Upper lobe of right lung (tissue), 1 donor: ENCODE measurements at regions not wholly inside any gene's neighbourhood (a gene's known extent, or its start where the extent isn't known, plus 50 kb on each side); places are given as distances from the start of the nearest gene placed in this dataset.

Experiments
- ATAC-seq: fragments of 200-7000 bp; cut with Tn5 transposase; one replicate; pipeline ENCODE4 v1.9.1; 2020; ENCODE audit warnings: mild to moderate bottlenecking, moderate library complexity
- DNase-seq: peaks from one replicate; pipeline ENCODE4 v3.0.0-alpha.2; 2020
- H3K27ac ChIP-seq: fragments of 200-600 bp; one replicate; pipeline ENCODE4 v1.8.0; 2022
- H3K27me3 ChIP-seq: fragments of 200-600 bp; one replicate; pipeline ENCODE4 v1.8.0; 2022; ENCODE audit warnings: mild to moderate bottlenecking
- H3K36me3 ChIP-seq: fragments of 200-600 bp; one replicate; pipeline ENCODE4 v1.8.0; 2022
- H3K4me1 ChIP-seq: fragments of 200-600 bp; one replicate; pipeline ENCODE4 v1.8.0; 2022
- H3K4me3 ChIP-seq: fragments of 200-600 bp; one replicate; pipeline ENCODE4 v1.8.0; 2022; ENCODE audit warnings: mild to moderate bottlenecking
- H3K9me3 ChIP-seq: fragments of 200-600 bp; one replicate; pipeline ENCODE4 v1.8.0; 2022
- CTCF ChIP-seq: fragments of 200-600 bp; IDR thresholded peaks from one replicate; pipeline ENCODE4 v1.8.0; 2022; ENCODE audit warnings: antibody characterized with exemption
- intact Hi-C: fragments of 100-400 bp; cut with DNase I; formaldehyde crosslinking; loops from one replicate; pipeline ENCODE4 v1.11.0; 2022
- donor health status: DM: no; HTN: yes; CAD: no; lungs with severe emphysema.

GRCh38 chr11:109016724-109017123 lies 351.9 kb downstream of the DDX10 start:
- no peaks in the 10 kb centered on the region for H3K36me3 ChIP-seq
- no peak overlapping the region for H3K27ac ChIP-seq
- no peak for ATAC-seq
- H3K9me3 ChIP-seq = no peaks in the 10 kb centered on the region
- DNase-seq = no peak
- no peak for TF ChIP-seq CTCF
- intact Hi-C loops = no loop called here
- no peaks in the 10 kb centered on the region for H3K4me1 ChIP-seq
- no peak overlapping the region for H3K4me3 ChIP-seq
- no peaks in the 10 kb centered on the region for H3K27me3 ChIP-seq

GRCh38 chr11:109017489-109017888 lies 352.6 kb downstream of the DDX10 start:
- no peaks in the 10 kb centered on the region for H3K27me3 ChIP-seq
- ATAC-seq (no peak), DNase-seq (no peak)
- no peak overlapping the region for H3K27ac ChIP-seq
- no peak for TF ChIP-seq CTCF
- no peak overlapping the region for H3K4me3 ChIP-seq
- no peaks in the 10 kb centered on the region for H3K4me1 ChIP-seq
- intact Hi-C loops = no loop called here
- H3K9me3 ChIP-seq = no peaks in the 10 kb centered on the region
- no peaks in the 10 kb centered on the region for H3K36me3 ChIP-seq

GRCh38 chr11:109018639-109019038 lies 353.8 kb downstream of the DDX10 start:
- Histone ChIP-seq H3K4me1 (no peaks in the 10 kb centered on the region), H3K4me3 (no peak overlapping the region), H3K27ac (no peak overlapping the region), H3K27me3 (no peaks in the 10 kb centered on the region), H3K9me3 (no peaks in the 10 kb centered on the region), H3K36me3 (no peaks in the 10 kb centered on the region)
- no peak for DNase-seq
- intact Hi-C loops = no loop called here
- no peak for TF ChIP-seq CTCF
- ATAC-seq = no peak

GRCh38 chr11:109019342-109019936 lies 354.6 kb downstream of the DDX10 start:
- Histone ChIP-seq H3K4me1 (no peaks in the 10 kb centered on the region), H3K4me3 (no peak overlapping the region), H3K27ac (no peak overlapping the region), H3K36me3 (no peaks in the 10 kb centered on the region), H3K9me3 (no peaks in the 10 kb centered on the region), H3K27me3 (no peaks in the 10 kb centered on the region)
- ATAC-seq = no peak
- TF ChIP-seq CTCF = no peak
- DNase-seq = no peak
- intact Hi-C loops = no loop called here

GRCh38 chr11:109023036-109023435 lies 358.2 kb downstream of the DDX10 start:
- H3K27me3 ChIP-seq = no peaks in the 10 kb centered on the region
- TF ChIP-seq CTCF = no peak
- no peak overlapping the region for H3K27ac ChIP-seq
- no peaks in the 10 kb centered on the region for H3K4me1 ChIP-seq
- H3K4me3 ChIP-seq = no peak overlapping the region
- peak; percentile 64 for ATAC-seq
- no peaks in the 10 kb centered on the region for H3K36me3 ChIP-seq
- intact Hi-C loops = no loop called here
- DNase-seq = no peak
- H3K9me3 ChIP-seq = no peaks in the 10 kb centered on the region

GRCh38 chr11:109026891-109027489 lies 362.1 kb downstream of the DDX10 start:
- ATAC-seq = no peak
- Histone ChIP-seq H3K36me3 (no peaks in the 10 kb centered on the region), H3K27ac (no peak overlapping the region), H3K27me3 (no peaks in the 10 kb centered on the region), H3K9me3 (no peaks in the 10 kb centered on the region), H3K4me1 (no peaks in the 10 kb centered on the region), H3K4me3 (no peak overlapping the region)
- no peak for DNase-seq
- intact Hi-C loops = no loop called here
- no peak for TF ChIP-seq CTCF
